ENCODE measurements at regions not wholly inside any gene's neighbourhood (a gene's known extent, or its start where the extent isn't known, plus 50 kb on each side); places are given as distances from the start of the nearest gene placed in this dataset.

DNA sequence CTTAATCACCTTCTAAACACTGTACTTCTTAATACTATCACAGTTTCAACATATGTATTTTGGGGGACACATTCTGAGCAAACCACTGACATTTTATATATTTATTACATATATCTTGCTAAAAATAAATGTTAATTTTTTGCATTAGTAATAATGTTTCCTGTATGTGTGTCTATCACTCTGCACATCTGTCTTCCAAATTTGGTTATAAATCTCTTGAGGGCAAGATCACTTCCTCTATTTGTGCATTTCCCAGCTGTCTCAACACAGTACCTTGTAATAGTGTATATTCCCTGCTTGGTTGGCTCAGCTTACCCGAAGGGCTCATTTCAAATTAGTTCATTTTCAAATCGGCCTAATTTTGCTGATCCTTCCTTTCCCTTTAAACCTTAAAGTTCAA lies 617.1 kb upstream of the GYPC start:
- TF ChIP-seq, protein P1, sequence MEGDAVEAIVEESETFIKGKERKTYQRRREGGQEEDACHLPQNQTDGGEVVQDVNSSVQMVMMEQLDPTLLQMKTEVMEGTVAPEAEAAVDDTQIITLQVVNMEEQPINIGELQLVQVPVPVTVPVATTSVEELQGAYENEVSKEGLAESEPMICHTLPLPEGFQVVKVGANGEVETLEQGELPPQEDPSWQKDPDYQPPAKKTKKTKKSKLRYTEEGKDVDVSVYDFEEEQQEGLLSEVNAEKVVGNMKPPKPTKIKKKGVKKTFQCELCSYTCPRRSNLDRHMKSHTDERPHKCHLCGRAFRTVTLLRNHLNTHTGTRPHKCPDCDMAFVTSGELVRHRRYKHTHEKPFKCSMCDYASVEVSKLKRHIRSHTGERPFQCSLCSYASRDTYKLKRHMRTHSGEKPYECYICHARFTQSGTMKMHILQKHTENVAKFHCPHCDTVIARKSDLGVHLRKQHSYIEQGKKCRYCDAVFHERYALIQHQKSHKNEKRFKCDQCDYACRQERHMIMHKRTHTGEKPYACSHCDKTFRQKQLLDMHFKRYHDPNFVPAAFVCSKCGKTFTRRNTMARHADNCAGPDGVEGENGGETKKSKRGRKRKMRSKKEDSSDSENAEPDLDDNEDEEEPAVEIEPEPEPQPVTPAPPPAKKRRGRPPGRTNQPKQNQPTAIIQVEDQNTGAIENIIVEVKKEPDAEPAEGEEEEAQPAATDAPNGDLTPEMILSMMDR (IDR thresholded peaks at IDR 0.05) = no peak
- no peak for TF ChIP-seq JAZF1 (CRISPR knock-in tag; IDR thresholded peaks at IDR 0.05)
- TF ChIP-seq, protein P2, sequence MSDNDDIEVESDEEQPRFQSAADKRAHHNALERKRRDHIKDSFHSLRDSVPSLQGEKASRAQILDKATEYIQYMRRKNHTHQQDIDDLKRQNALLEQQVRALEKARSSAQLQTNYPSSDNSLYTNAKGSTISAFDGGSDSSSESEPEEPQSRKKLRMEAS (CRISPR knock-in tag; IDR thresholded peaks at IDR 0.05) = no peak
- TF ChIP-seq, protein P3, sequence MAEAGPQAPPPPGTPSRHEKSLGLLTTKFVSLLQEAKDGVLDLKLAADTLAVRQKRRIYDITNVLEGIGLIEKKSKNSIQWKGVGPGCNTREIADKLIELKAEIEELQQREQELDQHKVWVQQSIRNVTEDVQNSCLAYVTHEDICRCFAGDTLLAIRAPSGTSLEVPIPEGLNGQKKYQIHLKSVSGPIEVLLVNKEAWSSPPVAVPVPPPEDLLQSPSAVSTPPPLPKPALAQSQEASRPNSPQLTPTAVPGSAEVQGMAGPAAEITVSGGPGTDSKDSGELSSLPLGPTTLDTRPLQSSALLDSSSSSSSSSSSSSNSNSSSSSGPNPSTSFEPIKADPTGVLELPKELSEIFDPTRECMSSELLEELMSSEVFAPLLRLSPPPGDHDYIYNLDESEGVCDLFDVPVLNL (CRISPR knock-in tag; IDR thresholded peaks at IDR 0.05; ENCODE audit: borderline replicate concordance, low read depth) = no peak
- no peak for TF ChIP-seq CREM (CRISPR knock-in tag; IDR thresholded peaks at IDR 0.05)
- no peak for TF ChIP-seq NFYB (CRISPR knock-in tag; conservative IDR thresholded peaks at IDR 0.05; ENCODE audit: low read depth)
- no peak for TF ChIP-seq TEAD1 (CRISPR knock-in tag; IDR thresholded peaks at IDR 0.05)
- no peak for TF ChIP-seq ZNF232 (CRISPR knock-in tag; IDR thresholded peaks at IDR 0.05)
- TF ChIP-seq, protein P4, sequence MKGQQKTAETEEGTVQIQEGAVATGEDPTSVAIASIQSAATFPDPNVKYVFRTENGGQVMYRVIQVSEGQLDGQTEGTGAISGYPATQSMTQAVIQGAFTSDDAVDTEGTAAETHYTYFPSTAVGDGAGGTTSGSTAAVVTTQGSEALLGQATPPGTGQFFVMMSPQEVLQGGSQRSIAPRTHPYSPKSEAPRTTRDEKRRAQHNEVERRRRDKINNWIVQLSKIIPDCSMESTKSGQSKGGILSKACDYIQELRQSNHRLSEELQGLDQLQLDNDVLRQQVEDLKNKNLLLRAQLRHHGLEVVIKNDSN (CRISPR knock-in tag; IDR thresholded peaks at IDR 0.05) = no peak
- TF ChIP-seq, protein P5, sequence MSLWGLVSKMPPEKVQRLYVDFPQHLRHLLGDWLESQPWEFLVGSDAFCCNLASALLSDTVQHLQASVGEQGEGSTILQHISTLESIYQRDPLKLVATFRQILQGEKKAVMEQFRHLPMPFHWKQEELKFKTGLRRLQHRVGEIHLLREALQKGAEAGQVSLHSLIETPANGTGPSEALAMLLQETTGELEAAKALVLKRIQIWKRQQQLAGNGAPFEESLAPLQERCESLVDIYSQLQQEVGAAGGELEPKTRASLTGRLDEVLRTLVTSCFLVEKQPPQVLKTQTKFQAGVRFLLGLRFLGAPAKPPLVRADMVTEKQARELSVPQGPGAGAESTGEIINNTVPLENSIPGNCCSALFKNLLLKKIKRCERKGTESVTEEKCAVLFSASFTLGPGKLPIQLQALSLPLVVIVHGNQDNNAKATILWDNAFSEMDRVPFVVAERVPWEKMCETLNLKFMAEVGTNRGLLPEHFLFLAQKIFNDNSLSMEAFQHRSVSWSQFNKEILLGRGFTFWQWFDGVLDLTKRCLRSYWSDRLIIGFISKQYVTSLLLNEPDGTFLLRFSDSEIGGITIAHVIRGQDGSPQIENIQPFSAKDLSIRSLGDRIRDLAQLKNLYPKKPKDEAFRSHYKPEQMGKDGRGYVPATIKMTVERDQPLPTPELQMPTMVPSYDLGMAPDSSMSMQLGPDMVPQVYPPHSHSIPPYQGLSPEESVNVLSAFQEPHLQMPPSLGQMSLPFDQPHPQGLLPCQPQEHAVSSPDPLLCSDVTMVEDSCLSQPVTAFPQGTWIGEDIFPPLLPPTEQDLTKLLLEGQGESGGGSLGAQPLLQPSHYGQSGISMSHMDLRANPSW (CRISPR knock-in tag; conservative IDR thresholded peaks at IDR 0.05; ENCODE audit: low read depth) = no peak

All from WTC11 (cell line).